GM21423 (cell line): ENCODE measurements at regions not wholly inside any gene's neighbourhood (a gene's known extent, or its start where the extent isn't known, plus 50 kb on each side); places are given as distances from the start of the nearest gene placed in this dataset.

Source experiments
- ATAC-seq: cut with Tn5 transposase; IDR thresholded peaks from one replicate; pipeline ENCODE4 v1.9.1; 2021; ENCODE audit warnings: mild to moderate bottlenecking, moderate library complexity; ENCODE audit not compliant: unreplicated experiment

DNA sequence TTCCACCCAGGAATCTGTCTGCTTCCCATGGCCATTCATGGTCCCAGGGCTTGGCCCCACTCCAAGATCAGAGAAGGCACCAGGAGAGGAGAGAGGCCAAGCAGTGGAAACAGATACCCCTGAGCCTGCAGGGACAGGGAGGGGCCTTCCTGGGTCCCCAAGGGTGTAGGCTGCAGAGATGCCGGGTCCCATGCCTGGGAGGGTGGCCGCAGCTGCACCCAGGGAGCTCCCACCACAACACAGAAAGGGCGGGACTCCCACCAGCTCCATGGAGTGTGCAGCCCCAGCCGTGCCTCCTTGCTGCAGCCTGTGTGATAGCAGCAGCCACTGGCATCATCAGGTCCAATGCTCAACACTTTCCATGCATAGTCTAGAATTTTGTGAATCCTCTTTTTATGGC is 331.5 kb downstream of the UACA start:
- ATAC-seq, result no peak

DNA sequence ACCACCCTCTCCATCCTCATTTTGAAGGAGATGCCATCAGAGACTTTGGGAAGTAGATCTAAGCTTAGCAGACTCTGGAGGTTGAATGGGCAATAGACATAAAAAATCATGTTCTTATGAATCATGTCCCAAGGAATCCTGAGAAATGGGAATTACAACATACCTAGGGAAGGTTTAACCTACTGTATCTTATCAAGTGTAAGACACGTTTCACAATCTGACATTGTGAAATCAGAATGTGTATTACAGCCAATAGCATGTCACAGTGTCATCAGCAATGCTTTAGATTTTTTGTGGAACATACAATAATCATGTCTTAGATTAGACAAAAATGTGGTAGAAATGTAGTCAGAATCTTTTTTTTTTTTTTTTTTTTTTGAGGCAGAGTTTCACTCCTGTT is 332.4 kb upstream of the TLE3 start:
- ATAC-seq, result no peak

DNA sequence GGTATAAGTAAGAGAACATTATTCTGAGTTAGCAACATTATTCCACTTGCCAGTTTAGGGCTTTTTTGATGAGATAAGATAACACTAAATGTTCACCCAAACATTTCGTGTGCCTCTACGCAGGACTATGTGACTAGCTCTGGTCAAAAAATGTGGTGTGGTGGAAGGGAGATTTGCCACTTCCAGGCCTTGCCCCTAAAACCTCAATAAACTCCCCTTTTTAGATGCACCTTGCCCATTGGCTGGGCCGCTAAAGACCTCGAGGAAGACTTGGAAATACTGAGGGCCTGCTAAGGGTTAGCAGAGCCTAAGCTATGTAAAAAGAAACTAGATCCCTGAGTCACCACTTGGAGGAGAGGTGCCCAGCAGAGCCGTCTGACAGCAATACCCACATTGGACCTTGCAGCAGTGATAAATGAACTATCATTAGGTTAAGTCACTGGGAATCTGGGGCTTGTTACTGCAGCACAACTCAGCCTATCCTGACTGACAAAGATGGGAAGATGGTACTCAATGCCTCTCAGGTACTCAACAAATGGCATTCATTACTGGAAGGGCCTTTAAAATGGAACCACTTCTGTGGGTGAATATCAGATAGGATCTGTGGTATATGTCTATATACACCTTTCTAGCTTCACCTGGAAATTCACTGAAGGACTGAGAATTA is 331.5 kb upstream of the TLE3 start:
- no peak for ATAC-seq

DNA sequence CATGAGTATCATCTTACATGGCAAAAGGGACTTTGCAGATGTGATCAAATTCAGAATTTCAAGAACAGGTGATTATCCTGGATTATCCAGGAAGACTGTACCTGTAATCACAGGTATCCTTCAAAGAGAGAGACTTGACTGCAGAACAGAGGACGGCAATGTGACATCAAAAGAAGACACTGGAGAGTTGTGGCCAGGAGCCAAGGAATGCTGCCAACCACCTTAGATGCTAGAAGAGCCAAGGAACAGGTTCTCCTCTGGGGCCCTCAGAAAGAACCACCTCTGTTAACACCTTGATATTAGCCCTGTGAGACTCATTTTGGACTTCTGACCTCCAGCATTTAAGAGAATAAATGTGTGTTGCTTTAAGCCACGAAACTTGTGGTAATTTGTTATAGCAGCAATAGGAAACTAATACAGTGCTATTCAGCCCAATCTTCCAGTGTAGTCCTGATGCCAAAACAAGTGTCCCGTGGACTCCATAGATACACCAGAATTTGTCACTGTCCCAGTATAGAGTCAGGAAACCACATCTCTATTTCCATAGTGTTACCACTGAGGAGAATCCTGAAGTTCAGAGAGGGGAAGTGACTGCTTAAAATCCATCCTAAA is 330.6 kb upstream of the TLE3 start:
- no peak for ATAC-seq

DNA sequence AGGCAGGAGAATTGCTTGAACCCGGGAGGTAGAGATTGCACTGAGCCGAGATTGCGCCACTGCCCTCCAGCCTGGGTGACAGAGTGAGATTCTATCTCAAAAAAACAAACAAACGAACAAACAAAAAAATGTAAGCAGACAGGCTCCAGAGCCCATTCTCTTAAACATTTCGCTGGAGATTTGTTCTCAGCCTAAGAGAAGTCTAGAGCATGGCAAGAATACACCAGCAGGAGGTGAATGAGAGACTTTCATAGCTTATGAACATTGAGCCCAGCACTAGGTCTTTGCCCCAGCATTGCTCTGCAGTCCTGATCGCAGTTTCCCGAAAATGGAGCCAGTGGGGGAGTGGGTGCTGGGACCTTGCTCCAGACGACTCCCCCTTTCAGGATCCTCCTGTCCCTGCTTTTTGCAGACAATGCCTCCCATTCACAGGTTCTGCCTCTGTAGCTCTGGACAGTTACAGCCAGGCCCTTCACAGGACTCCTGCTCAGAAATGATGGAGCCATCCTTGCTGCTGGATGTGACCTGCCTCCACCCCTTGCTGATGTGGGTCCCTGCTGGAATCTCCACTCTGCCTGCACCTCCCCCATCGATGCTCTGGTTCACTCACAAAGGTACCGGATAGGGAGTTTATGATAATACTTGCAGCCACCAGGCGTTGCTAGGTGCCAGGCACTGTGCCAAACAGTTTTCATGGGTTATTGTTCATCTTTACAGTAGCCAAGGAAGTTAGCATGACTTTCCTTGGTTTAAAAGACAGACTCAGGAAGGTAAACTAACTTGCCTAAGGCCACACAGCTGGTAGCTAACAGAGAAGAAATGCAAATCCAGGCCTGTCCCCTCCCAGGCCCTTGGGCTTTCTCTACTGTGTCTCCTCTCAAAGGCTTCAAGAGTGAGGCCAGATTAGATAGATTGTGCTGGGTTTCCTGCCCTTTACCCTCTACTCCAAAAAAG is 329.7 kb upstream of the TLE3 start:
- no peak for ATAC-seq

DNA sequence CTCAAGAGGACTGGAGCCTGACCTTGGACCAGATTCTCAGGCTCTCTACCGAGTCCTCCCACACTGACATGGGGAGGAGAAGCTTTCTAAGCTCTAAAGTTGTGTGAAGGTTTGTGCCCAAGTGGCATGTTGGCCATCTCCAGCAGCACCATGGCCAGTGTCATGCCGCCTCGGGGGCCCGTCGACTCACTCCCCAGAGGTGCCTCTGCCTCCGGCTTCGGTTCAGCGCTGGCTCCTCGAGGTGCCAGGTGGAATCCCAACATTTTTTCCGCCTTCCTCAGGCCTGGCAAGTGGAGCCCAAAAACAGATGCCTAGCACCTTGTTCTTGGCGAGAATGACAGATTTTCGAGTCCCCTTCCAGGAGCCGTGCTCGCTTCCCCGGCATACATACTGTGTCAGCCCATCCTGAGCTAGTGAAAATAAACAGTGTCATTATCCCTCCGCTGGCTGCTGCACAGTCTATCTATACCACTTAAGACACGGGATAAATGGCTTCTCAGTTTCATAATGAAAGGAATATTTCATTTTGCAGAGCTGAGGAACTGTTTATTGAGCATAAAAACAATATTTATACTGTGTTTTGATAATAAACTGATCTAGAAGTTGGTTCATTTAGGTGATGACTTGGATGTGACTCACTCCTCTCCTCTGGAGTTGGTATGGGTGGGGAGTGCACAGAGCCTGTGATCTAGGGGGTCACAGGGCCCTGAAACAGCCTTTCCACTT is 328.5 kb upstream of the TLE3 start:
- no peak for ATAC-seq

DNA sequence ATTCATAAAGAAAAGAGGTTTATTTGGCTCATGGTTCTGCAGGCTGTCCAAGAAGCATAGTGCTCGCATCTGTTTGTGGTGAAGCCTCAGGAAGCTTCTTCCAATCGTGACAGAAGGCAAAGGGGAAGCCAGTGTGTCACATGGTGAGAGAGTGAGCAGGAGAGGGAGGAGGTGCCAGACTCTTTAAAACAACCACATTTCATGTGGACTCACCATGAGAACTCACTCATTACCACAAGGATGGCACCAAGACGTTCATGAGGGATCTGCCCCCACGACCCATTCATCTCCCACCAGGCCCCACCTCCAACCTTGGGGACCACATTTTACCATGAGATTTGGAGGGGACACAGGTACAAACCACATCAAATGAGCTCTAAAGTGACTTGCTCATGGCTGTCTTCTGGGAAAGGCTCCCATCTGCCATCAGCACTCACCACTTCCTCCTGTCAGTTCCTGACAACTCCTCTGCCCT is 327.3 kb upstream of the TLE3 start:
- ATAC-seq, result no peak

DNA sequence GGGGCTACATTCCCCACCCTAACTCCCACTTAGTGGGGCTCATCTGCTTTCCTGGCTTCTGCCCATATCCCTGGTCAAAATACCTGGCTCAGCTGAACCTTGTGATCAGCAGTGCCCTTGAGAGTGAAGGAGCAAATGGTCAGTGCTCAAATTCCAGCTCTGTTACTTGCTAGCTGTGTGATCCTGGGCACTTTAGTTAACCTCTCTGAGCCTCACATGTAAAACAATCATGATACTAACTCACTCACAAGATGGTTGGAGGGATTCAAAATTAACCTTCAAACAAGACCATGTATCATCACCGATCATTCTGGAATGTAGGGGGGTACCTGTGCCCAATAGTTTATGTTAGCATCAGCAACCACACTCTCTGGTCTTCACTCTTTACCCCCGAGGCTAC is 325.6 kb upstream of the TLE3 start:
- no peak for ATAC-seq

DNA sequence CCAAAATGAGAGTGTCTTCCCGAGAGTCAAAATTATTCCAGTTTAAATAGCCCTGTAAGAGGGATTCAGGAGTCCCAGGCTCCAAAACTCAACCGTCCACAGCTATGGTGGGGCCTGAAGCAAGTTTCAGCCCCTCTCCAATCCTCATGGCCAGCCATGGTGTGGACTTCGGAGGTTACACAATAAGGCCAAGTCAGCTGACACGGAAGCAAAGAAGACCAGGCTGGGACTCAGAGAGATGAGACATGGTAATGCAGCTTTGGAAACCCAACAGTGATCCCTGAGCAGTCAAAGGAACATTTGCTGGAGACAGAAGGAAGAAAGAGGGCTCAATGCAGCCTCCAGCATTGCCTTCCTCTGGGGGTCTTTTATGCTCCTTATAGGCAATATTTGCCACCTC is 324.6 kb upstream of the TLE3 start:
- no peak for ATAC-seq

DNA sequence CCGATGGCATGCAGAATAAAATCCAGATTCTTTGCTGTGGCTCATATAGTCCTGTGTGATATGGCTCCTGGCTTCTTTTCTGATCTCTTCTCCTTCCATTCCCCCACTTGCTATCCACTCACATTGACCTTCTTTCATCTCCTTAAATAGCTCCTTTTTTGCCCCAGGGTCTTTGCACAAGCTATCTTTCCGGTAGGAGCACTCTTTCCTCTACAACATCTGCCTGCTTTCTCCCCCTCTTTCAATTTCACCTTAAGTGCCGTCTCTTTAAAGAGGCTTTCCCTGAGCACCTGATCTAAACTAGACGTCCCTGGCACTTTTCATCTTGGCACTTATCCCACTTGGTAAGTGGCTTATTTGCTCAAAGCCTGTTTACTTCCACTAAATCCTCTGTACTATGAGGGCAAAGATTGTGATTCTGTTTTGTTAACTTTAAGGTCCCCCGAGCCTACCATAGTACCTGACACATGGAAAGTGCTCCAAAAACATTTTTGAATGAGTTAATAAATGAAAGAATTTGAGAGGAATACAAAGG is 323.3 kb upstream of the TLE3 start:
- no peak for ATAC-seq

DNA sequence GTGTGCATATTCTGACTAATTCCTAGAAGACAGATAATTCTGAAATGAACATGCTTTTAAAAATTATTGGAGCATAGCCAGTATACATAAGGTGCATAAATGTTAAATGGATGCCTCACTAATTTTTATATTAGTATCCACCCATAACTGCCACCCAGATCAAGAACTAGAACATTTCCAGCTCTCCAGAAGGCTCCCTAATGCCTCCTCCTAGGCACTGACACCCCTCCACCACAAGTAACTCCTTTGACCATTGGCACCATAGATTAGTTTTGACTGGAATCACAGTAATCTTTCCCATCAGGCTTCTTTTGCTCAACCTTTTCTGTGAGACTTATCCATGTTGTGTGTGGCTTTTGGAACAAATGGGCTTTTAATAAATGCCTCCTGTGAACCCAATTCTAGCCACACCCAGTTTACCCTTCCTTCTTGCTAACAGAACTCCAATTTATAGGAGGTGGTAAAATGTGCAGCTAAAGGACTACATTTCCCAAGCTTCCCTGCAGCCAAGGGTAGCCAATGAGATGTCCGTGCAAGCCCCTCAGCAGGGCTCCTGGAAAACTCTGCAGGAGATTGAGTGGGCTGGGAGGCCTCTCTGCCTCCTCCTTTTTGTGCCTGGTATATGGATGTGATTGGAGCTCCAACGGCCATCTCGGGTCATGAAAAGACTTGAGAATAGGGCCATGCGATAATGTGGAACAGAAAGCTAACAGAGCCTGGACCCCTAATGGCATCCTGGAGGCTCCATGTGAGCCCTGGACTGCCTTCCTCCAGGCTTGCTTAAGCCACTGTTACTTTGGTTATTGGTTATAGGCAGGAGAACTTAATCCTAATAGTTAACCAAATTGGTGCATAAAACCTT is 322.6 kb upstream of the TLE3 start:
- ATAC-seq, result no peak

DNA sequence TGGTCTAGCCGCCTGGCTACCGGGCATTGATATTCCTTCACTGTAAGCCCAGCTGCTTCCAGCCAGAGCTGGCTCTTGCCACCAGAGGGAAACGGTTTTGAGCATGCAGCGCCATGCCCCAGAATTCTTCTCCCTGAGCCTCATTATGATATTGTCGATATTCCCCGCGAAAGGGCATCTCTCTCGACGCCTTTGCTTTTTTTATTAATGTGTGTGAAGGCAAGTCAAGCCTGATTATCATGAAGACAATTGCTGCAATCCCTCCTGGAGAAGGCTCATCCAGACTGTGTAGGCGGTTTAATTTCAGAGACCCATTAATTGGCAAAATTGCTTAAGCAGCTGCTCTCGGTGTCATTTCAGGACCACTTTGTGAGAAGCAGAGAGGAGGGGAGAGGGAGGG is 321.2 kb upstream of the TLE3 start:
- ATAC-seq, result no peak

DNA sequence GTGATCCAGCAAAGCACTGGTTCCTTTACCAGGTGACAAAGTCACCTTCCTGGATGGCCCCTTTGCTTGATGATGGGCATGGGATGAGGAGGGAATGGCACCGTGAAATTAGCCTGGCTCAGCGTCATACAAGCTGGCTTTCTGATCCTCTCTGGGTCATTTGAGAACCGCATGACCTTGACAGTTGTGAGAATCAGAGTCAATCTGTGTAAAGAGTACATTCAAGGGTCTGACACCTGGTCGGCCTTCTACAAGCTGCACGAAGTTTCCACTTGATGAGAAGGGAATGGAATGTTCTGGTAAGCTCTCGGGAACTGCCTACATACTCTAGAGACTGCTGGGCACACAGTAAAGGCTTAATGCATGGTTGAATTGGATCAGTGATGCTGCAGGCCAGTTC is 319.8 kb upstream of the TLE3 start:
- no peak for ATAC-seq

DNA sequence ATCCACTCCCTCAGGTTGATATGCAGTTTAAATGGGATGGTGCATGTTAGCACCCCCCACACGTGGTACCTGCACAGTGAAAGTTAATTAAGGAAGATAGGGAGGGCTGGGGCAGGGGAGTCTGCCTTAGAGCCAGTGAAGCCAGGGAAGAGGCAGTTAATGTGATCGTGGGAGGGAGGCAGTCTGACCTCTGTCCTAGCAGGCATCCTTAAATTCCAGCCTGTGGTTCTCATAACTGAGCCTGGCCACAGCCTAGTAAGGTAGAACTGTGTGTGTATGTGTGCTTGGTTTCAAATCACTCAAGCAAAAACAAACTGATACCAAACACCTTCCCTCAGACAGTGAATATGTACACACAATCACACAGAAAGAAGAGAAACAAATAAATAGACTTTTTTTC is 319.1 kb upstream of the TLE3 start:
- no peak for ATAC-seq

DNA sequence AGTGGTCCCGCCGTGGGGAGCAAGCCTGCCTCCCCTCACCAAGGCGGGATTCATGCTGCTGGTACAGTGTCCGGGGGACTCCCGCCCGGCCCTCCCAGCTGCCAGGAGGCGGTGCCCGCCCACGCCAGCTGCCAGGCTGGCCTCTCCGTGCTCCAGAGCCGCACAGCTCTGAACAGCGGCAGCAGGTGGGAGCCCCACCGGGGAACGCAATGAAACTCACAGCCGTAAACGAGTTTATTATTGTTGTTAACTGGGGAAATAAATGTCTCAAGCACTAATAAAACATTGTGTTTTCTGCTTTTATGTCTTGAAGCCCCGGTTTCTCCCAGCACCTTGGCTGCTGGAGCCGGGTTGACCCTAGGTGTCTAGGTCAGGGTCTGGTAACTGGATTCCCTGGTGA is 317.7 kb upstream of the TLE3 start:
- no peak for ATAC-seq

DNA sequence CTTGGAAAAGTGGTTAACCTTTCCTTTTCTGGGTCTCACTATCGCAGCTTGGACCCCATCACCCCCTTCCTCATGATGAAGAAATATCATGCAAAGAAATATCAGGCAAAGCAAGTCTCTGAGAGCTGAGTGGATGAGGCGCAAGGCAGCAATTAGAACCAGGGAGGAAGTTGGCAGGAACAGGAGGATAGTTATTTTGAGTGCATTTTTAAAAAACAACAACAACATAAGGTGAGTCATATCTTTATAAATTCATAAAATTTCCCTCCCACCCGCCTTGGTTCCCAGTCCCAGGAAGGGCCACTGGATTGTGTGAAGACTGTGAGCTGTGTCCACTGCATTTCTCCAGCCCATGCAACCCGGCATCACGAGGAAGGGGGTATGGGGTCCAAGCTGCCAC is 316.9 kb upstream of the TLE3 start:
- ATAC-seq, result no peak

DNA sequence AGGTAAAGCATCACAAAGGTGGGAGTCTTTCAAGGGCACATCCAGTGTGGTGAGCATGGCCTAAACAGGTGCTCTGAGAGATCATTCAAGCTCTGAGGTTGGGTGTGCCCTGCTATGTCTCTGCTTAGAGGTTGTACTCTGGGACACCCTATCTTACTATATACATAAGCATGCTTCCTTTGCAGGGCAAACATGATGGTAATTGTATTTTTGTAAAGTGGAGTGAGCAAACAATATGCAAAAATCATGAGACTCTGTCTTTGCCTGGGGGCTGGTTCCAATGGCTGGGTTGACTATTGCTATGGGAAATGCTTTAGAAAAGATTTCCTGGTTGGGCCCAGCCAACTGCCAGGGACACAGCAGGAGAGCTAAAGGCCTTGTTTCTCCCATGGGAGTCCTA is 315.1 kb upstream of the TLE3 start:
- no peak for ATAC-seq

DNA sequence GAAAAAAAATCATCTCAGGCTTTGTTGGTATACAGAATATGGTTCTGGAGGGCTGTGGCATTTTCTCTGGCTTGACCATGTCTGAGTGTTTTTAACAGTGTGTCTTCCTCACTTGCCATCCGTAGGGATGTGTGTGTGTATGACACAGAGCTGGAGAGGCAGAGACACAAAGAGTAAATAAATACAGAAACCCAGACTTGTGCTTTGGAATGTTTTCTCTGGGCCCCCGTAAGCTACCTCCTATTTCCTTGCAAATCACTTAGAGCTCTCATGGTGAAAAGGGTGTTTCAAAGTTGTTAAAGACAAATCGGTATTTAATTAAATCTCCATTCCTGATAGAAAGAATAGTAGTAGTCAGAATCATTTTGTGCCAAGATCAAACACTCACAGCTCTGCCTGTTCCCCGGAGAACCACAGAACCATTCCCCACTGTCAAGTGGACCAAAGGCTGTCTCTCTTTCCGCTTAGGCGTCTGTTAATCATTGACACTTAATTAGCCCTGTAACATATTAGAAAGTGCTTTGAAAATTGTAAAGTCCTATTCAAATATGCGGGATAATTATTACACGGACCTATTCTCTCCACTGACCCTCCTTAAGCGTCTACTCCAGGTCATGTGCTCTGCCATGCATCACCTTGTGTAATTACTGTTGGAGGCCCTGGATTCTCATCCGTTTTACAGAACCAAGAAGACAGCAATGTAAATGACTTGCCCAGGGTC is 313.6 kb upstream of the TLE3 start:
- ATAC-seq, result no peak

DNA sequence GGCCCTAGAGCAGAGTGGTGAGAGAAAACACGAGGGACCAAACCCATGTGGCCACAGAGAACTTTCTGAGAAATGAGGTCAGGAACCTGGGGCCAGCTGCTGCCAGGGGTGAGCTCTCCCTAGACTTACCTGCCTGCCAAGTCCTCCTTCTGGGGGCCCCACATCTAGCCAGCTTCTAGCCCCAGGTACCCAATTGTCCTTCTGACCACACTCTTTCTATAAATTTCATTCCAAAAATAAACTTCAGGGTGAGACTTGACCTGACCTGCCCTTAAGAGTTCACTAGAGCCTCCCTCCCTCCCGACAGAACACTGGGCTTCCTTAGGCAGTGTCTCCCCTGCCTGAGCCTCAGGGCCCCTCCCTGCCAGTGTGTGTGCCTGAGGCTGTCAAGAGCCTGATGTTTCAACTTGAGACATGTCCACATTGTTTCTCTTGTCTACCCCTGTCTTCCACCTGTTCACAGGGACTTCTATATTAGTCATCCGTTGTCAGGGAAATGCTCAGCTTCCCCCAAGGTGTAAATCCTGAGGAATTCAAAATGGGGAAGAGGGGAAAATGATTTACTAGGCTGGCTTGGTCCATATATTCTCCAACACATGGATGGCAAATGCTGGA is 312.8 kb upstream of the TLE3 start:
- ATAC-seq, result no peak
